ENCODE measurements at regions not wholly inside any gene's neighbourhood (a gene's known extent, or its start where the extent isn't known, plus 50 kb on each side); places are given as distances from the start of the nearest gene placed in this dataset.

GRCh38 chr20:57918551-57918950 lies 208.7 kb upstream of the PMEPA1 start:
- Histone ChIP-seq H3K79me2 (ENCODE audit: insufficient read depth, low read length) (no peaks in the 10 kb centered on the region), H3K56ac (ENCODE audit: insufficient read length, low read depth, low read length) (no peak overlapping the region), H2BK5ac (ENCODE audit: insufficient read length, low read length) (no peak overlapping the region), H3K4me1 (ENCODE audit: insufficient read depth, low read length) (no peaks in the 10 kb centered on the region), H3K4me2 (ENCODE audit: insufficient read depth, insufficient read length, low read length) (no peak overlapping the region), H4K8ac (replicated peaks; ENCODE audit: insufficient read length, low read depth, low read length) (no peak overlapping the region), H3K4ac (ENCODE audit: low read depth, low read length) (no peak overlapping the region), H3T11ph (ENCODE audit: low read length) (no peak overlapping the region), H2AK5ac (ENCODE audit: insufficient read length, low read length) (no peak overlapping the region), H2AFZ (ENCODE audit: low read length) (no peak overlapping the region), H3K23me2 (ENCODE audit: insufficient read length, low read depth, low read length, poor library complexity, severe bottlenecking) (no peaks in the 10 kb centered on the region), H3K18ac (ENCODE audit: insufficient read length, low read depth, low read length) (no peak overlapping the region), H3K9me3 (ENCODE audit: control insufficient read depth, low read depth, low read length) (no peaks in the 10 kb centered on the region), H3K9ac (ENCODE audit: extremely low read depth, insufficient read length, low read length) (no peak overlapping the region), H2BK120ac (ENCODE audit: low read depth, low read length, poor library complexity, severe bottlenecking) (no peak overlapping the region), H2BK15ac (ENCODE audit: low read depth, low read length) (no peak overlapping the region), H4K20me1 (ENCODE audit: control insufficient read depth, insufficient read depth, insufficient read length) (no peaks in the 10 kb centered on the region), H3K27me3 (ENCODE audit: insufficient read depth, low read length) (no peaks in the 10 kb centered on the region), H4K91ac (ENCODE audit: insufficient read length, low read depth, low read length) (no peak overlapping the region), H4K5ac (ENCODE audit: insufficient read length, low read depth, low read length) (no peak overlapping the region), H2BK20ac (ENCODE audit: low read depth, low read length, poor library complexity, severe bottlenecking) (no peak overlapping the region), H3K14ac (ENCODE audit: insufficient read depth, low read length) (no peak overlapping the region), H3K27ac (ENCODE audit: insufficient read length, low read depth, low read length) (no peak overlapping the region), H3K23ac (ENCODE audit: insufficient read length, low read depth, low read length) (no peak overlapping the region), H3K79me1 (ENCODE audit: insufficient read depth, low read depth, low read length, poor library complexity, severe bottlenecking) (no peaks in the 10 kb centered on the region), H2BK12ac (ENCODE audit: insufficient read length, low read depth, low read length) (no peak overlapping the region)
- Mint-ChIP-seq H3K4me1 (peaks cover 18 to 33% of the 10 kb centered on the region in 2 experiments), H3K4me3 (no peak overlapping the region), H3K27ac (no peak overlapping the region), H3K36me3 (ENCODE audit: insufficient read depth in 1 of 3, low read depth in 3 of 3) (no peaks in the 10 kb centered on the region), H3K9me3 (no peaks in the 10 kb centered on the region), H3K27me3 (ENCODE audit: low read depth) (peaks cover 4% of the 10 kb centered on the region)
- DNase-seq, result no peak
- no CpG with 5 or more reads among the region's 4 CpGs for WGBS (ENCODE audit: extremely low coverage, insufficient read length, low lambda C conversion rate)
- TF ChIP-seq, protein P1, sequence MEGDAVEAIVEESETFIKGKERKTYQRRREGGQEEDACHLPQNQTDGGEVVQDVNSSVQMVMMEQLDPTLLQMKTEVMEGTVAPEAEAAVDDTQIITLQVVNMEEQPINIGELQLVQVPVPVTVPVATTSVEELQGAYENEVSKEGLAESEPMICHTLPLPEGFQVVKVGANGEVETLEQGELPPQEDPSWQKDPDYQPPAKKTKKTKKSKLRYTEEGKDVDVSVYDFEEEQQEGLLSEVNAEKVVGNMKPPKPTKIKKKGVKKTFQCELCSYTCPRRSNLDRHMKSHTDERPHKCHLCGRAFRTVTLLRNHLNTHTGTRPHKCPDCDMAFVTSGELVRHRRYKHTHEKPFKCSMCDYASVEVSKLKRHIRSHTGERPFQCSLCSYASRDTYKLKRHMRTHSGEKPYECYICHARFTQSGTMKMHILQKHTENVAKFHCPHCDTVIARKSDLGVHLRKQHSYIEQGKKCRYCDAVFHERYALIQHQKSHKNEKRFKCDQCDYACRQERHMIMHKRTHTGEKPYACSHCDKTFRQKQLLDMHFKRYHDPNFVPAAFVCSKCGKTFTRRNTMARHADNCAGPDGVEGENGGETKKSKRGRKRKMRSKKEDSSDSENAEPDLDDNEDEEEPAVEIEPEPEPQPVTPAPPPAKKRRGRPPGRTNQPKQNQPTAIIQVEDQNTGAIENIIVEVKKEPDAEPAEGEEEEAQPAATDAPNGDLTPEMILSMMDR (conservative IDR thresholded peaks at IDR 0.05), result no peak
